Islet precursor cell (in vitro differentiated cells): ENCODE measurements at regions not wholly inside any gene's neighbourhood (a gene's known extent, or its start where the extent isn't known, plus 50 kb on each side); places are given as distances from the start of the nearest gene placed in this dataset.

ENCODE experiments used
- DNase-seq: peaks from one replicate; pipeline ENCODE4 v3.0.0-alpha.2; 2018

- no peak for DNase-seq
These were observed 301.0 kb upstream of the HS6ST1 start for GRCh38 chr2:128619471-128620325.

DNA sequence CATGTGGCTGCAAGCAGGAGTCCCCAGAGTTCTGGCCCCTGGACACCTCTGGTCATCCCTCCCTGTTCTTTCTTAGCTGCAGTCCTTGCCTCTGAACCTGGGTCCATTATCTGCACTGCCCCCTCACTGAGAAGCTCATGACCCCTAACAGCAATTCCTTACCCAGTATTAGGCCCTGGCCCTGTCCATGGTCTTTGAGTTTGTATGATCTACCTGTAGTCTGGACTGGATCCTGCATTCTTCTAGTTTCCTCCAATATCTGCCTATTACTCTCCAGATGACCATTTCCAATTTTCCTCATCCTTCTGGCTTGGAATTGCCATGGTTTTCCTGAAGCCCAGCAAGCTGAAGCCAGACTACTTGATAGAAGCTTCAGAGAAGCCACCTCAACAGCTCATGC lies 302.4 kb upstream of the HS6ST1 start:
- DNase-seq = no peak

- no peak for DNase-seq
These were observed 303.7 kb upstream of the HS6ST1 start for GRCh38 chr2:128622371-128622770.

DNA sequence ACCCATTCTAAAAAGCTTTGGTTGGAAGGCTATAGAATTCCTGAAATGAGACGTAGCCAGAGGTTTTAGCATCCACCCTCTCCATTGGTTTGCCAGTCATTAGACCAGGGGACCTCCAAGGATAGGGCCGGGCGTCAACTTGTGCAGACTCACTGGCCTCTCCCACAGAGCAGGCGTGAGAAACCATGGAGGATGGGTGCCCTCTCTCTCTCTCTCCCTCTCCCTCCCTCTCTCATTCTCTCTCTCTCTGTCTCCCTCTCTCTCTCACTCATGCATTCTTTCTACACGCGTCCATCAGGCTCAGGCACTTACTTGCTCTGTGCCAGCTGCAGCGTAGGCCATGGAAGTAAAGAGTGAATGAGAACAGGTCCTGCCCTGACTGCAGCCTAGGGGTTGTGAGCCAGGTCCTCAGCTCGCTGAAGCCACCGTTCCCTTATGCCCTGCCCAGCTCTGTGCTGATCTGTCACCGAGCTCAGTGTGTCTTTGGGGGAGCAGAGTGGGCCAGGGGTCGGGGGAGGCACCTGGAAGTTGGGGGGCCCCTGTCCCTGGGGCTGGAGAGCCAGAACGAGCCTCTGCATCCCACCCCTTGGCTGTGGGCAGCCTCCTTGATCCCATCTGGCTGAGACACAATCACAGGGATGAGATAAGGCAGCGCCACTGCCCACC lies 304.4 kb upstream of the HS6ST1 start:
- no peak for DNase-seq

DNA sequence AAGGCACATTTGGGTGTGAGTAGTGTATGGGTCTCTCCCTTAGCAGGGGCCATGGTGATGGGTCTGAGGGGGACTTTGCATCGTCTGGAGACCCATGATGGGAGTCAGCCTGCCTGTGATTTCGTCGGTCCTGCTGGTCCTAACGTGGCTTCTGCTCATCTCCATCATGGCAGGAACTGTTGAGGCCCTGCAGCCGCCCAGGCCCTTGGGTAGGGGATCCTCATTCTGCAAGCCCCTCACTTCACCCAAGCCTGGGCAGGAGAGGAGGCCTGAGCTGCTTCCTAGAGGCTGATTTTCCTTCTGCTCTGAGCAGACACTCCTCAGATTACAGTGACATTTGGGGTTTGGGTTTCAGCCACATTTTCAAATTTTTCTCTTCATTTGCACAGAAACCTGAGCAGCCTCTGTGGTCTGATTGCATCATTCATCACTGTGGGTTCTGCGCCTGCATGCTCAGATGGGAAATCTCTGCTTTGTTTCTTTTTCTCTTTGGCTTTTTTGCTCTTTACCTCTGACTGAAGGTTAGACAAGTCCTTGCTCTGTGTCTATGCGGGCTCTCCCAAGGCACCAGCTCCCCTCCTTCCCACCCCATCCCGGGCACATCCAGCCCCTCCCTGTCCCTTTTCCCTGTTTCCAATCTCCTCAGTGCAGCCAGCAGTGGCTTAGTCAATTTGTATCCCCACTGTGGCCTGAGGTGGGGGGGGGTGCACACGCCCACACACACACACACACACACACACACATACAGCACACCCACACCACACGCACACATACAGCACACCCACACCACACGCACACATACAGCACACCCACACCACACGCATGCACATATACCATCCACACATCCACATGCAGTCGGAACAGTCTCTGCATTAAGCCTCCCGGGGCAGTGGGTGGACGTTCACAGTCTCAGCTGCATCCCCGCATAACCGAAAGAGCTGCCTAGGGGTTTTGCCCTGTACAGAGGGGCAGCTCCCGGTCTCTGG lies 305.4 kb upstream of the HS6ST1 start:
- no peak for DNase-seq

DNA sequence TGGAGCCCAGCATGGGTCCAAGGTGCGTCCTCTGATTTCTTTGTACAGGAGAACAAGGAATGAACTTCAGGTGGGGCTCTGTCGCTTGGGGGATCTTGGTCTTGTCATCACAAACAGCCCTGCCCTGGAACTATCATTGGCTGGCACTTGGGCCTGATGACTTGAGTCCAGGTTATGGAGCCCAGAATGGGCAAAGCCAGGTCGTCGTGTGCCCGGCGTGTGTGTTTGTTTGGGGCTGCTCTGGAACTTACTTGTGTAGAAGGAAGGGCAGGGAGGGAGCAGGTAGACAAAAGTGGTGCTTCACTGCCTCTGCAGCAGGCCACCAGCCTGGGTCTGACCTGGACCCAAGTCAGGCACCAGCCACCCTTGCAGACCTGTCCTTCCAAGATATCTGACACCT lies 306.3 kb upstream of the HS6ST1 start:
- no peak for DNase-seq

- no peak for DNase-seq
These were observed 306.8 kb upstream of the HS6ST1 start for GRCh38 chr2:128625421-128625820.

- DNase-seq = no peak
These were observed 307.5 kb upstream of the HS6ST1 start for GRCh38 chr2:128625963-128626759.

DNA sequence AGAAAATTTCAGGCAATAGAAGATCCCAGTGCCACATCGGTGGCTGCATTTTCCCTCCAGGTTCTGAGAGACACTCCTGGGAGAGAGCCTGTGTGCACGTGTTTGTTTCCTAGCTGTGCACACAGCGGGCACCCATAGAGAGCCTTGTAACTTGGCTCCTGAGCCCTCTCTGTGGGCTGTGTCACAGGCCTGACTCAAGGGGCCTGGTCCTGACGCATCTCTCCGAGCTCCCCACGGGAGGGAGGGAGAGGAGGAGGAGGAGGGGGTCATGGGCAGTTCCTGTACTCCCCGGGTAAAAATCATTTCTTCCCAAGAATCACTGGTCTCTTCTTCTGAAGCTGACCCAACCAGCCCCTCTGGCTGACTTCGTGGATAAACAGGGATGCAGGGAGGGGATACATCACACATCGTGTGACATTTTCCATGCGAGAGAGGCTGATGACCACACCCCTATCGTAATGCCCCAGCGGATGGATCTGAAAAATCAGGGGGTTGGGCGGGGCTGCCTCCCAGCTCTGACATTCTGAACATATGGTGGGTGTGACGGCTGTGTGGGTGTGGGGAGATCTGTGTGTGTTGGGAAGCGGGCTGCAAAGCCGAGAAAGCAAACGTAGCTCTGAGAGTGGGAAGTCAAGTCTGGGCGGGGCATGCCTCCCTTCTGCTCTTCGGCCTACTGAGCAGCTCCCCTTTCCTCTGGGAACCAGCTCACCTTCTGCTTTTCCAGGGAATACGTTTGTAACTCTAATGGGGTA lies 308.3 kb upstream of the HS6ST1 start:
- no peak for DNase-seq

DNA sequence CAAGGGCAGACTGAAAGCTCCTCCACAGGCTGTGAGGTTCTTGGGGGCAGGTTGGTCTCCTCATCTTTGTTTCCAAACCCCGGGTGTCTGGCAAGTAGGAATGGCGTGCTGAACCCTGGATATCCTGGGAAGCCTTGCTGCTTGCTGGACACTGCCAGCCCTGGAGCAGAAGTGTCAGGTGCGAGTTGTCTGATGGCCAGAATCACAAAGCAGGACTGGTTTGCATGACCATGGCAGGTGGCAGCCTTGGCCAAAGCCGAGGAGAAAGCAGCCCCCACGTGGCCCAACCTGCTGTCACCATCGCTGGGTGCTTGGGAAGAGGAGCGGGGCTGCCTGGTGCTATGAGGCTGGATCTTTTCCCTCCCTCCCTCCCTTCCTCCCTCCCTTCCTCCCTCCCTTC lies 309.5 kb upstream of the HS6ST1 start:
- DNase-seq = no peak

DNA sequence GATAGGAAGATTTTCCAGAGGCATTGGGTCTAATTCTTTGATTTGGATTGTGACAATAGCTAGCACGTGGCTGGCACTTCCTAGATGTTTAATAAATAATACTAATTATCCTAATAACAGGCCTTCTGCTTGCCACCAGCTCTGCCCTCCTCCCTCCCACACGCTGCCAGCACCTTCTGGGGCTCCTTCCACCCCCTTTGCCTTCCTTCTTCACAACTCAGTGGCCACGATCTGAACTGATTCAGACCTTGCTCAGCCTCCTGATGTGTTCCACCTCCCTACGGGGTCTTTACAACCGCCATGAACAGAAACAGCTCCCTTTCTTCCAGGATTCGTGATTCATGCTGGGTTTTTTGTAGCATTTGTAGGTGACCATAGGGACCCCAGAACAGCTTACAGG lies 310.3 kb upstream of the HS6ST1 start:
- no peak for DNase-seq

DNA sequence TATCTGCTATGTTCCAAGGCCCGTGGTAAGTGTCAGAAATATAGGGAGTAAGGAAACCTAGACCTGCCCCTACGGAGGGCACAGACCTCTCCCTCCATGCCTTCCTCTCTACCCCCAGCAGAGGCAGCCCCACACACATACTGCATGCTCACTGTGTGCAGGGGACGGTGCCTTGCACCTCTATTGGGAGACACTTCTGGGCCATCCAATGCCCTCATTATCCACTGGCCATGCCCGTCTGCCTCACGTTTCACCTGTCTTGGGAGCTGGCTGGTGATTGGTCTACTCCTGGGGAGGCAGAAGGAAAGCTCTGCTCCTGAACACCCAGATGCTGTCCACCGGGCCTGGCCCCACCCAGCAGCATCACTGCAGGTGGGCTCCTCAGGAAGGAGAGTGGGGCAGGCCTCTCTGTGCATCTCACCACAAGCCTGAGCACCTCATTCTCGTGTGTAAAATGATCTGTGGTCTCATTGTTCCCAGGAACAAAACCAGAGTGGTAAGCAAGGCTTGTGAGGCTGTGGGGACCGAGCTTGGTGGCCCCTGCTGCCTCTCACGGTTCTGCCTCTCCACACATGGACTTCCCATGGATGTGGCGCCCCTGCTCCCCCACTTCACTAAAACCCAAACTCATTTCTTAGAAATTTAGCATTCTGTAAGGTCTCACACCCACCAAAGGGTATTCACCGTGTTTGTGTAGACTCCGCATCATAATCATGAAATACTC lies 312.5 kb upstream of the HS6ST1 start:
- peak; percentile 33 for DNase-seq

GRCh38 chr2:128631698-128632500 lies 313.2 kb upstream of the HS6ST1 start:
- DNase-seq = no peak

DNA sequence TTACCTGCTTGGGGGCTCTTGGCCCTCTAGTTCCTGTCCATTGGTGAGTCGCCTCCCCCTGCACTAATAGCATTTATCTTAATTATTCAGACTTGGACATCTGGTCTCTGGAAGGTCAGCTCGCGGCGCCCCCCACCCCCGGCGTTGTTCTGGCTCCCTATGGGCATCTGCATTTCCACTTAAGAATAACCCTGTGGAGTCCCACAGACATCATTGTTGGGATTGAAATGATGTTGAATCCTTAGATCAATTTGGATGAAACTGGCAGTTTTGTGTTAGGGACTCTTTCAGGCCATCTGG lies 313.8 kb upstream of the HS6ST1 start:
- DNase-seq = peak; percentile 47

DNA sequence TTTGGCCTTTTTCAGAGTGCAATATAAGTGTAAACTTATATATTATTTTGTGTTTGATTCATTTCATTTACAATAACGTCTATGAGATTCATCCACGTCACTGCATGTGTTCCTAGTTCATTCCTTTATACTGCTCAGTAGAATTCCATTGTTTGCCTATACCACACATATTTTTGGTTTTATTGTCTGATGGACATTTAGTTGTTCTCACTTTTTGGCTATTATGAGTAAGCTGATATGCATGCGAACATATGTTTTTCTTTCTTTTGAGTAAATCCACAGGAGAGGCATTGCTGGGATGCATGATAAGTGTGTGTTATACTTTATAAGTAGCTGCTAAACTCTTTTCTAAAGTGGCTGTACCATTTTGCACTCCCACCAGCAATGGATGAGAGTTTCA lies 314.8 kb upstream of the HS6ST1 start:
- DNase-seq = no peak

DNA sequence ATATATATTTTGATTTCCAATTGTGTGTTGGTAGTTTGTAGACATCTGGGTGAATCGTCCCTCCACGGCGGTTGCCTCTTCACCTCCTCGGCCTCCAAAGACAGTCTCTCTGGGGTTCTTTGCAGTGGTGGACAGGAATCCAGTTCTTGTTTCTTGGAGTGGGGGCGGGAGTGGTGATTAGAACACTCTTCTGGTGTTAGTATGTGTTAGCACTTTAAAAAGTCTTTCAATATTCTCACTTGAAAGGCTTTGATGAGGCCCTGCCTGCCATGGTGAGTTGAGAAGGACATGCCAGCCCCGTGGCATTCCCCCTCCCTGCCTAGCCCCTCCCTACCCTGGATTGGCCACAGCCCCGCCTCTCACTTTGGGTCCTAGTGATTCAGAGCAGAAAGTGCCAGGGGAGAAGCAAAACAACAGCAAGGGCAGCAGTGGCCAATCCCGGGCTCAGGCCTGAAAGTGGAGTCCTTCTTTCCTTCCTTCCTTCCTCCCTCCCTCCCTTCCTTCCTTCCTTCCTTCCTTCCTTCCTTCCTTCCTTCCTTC lies 316.8 kb upstream of the HS6ST1 start:
- DNase-seq = peak; percentile 50

GRCh38 chr2:128636802-128637147 lies 318.1 kb upstream of the HS6ST1 start:
- DNase-seq = peak; percentile 47

- peak; percentile 29 for DNase-seq
These were observed 318.9 kb upstream of the HS6ST1 start for GRCh38 chr2:128637481-128638155.

DNA sequence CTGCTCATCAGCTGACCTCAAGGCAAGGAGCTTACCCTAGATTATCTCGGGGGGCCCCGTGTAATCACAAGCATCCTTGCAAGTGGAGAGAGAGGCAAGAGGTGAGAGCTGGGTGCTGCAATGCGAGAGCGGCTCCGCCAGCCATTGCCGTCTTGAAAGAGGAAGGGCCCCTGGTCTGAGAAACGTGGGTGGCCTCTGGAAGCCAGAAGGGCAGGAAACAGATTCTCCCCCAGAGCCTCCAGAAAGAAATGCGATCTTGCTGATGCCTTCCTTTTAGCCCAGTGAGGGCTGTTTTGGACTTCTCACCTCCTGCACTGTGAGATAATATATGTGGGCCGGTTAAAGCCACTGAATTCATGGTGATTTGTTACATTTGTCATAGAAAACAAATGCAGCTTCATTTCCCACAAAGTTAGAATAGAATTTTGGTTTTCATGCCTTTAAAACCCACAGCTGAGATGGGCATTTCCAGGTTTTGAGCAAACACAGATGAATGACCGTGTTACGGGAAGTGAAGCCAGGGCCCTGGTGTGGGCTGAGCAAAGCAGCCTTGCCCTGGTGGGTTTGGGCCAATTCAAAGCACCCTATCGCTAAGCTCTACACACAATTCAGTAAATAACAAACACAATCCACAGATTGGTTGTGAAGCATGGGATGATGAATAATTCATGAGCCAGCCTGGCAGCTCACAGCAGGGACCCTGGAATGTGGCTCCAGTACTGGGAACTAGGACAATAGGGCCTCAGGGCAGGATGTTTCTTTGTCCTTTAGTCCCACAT lies 319.9 kb upstream of the HS6ST1 start:
- DNase-seq = peak; percentile 75
